ENCODE measurements at regions not wholly inside any gene's neighbourhood (a gene's known extent, or its start where the extent isn't known, plus 50 kb on each side); places are given as distances from the start of the nearest gene placed in this dataset.

DNA sequence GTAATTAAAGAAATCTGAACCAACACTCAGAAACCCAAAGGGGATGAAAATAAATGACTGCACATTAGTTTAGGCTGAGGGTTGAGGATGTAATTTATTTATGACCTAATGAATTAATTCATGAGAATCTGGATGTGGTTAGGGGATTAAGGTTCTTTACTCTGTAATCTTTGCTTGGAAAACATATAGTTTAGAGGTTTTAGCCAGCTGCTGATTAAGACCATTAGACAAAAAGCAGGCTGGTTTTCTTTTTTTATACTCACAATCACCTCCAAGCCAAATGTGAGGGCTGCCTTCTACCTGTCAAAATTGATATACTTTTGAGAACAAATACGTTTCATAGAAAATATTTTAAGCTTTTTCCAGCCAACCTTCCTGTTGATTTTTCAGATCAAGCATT is 2705.8 kb downstream of the PCDH7 start:
- 32 to 56% (median 38%) methylated on average over 1 of the region's 1 CpG for WGBS, 3 donors
- no peak overlapping the region for H3K4me3 ChIP-seq (ENCODE audit: low read depth in 1 of 3, low read length in 3 of 3)
- no peaks in the 10 kb centered on the region for H3K4me1 ChIP-seq (ENCODE audit: control insufficient read depth in 3 of 3, insufficient read depth in 2 of 3, low read depth in 1 of 3, low read length in 2 of 3)
- FAIRE-seq: no peak
- H3K27ac ChIP-seq (ENCODE audit: low read depth in 1 of 3, low read length in 2 of 3): no peak overlapping the region
- H3K27me3 ChIP-seq (ENCODE audit: control insufficient read depth in 3 of 3, insufficient read depth in 3 of 3, low read length in 3 of 3): no peaks in the 10 kb centered on the region
- no peaks in the 10 kb centered on the region for H3K36me3 ChIP-seq (ENCODE audit: control insufficient read depth in 3 of 3, insufficient read depth in 2 of 3, low read depth in 1 of 3, low read length in 3 of 3)
- no peak for DNase-seq
- no peaks in the 10 kb centered on the region for H3K9me3 ChIP-seq (ENCODE audit: control insufficient read depth in 2 of 2, insufficient read depth in 1 of 2, low read depth in 1 of 2, low read length in 1 of 2)

DNA sequence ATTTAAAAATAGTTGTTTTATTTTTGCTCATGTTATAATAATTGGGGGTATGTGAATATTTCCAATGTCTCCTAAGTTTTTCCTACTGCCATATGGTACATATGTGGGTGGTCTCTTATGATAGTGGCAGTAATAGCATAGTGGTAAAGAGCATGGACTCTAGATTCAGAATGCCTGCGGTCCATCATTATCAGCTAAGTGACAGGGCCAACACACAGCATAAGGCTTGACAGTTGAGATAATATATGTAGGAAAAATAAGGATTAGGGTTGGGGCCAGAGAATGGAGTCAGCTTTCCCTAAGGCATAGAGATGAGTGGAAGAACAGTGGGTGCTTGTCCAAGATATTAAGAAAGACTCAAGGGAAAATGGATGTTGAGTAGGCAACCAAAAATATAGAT is 2707.5 kb downstream of the PCDH7 start:
- 83 to 92% (median 84%) methylated on average over 1 of the region's 1 CpG for WGBS, 3 donors
- DNase-seq (no peak), FAIRE-seq (no peak)
- H3K9me3 ChIP-seq (ENCODE audit: control insufficient read depth in 2 of 2, insufficient read depth in 1 of 2, low read depth in 1 of 2, low read length in 1 of 2): no peaks in the 10 kb centered on the region
- H3K27ac ChIP-seq (ENCODE audit: low read depth in 1 of 3, low read length in 2 of 3): no peak overlapping the region
- no peaks in the 10 kb centered on the region for H3K4me1 ChIP-seq (ENCODE audit: control insufficient read depth in 3 of 3, insufficient read depth in 2 of 3, low read depth in 1 of 3, low read length in 2 of 3)
- no peaks in the 10 kb centered on the region for H3K36me3 ChIP-seq (ENCODE audit: control insufficient read depth in 3 of 3, insufficient read depth in 2 of 3, low read depth in 1 of 3, low read length in 3 of 3)
- no peak overlapping the region for H3K4me3 ChIP-seq (ENCODE audit: low read depth in 1 of 3, low read length in 3 of 3)
- H3K27me3 ChIP-seq (ENCODE audit: control insufficient read depth in 3 of 3, insufficient read depth in 3 of 3, low read length in 3 of 3): no peaks in the 10 kb centered on the region

DNA sequence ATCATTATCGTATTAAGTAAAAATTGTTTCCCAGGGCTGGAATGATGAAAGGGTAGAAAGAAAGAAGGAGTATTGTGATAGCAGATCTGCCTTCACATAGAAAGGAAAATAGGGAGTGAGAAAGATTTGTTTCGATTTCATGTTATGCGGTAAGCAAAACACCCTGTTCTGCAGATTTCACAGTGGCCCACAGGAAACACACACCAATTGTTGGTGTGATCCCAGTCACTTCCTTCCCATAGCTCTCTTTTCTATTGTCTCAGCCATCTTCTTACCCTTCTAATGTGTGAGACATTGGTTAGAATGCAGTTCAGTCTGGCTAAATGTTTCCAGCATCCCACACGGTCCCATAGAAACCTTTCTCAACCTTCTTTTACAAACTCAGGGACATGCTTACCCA is 2709.8 kb downstream of the PCDH7 start:
- no peak for FAIRE-seq
- DNase-seq: no peak

GRCh38 chr4:33437406-33437805 is 2717.2 kb downstream of the PCDH7 start:
- DNase-seq (no peak), FAIRE-seq (no peak)
- Histone ChIP-seq H3K9me3 (ENCODE audit: control insufficient read depth in 2 of 2, insufficient read depth in 1 of 2, low read depth in 1 of 2, low read length in 1 of 2) (peaks cover 0 to 1% of the 10 kb centered on the region in 2 donors), H3K27ac (ENCODE audit: low read depth in 1 of 3, low read length in 2 of 3) (no peak overlapping the region), H3K36me3 (ENCODE audit: control insufficient read depth in 3 of 3, insufficient read depth in 2 of 3, low read depth in 1 of 3, low read length in 3 of 3) (no peaks in the 10 kb centered on the region), H3K27me3 (ENCODE audit: control insufficient read depth in 3 of 3, insufficient read depth in 3 of 3, low read length in 3 of 3) (no peaks in the 10 kb centered on the region), H3K4me1 (ENCODE audit: control insufficient read depth in 3 of 3, insufficient read depth in 2 of 3, low read depth in 1 of 3, low read length in 2 of 3) (no peaks in the 10 kb centered on the region), H3K4me3 (ENCODE audit: low read depth in 1 of 3, low read length in 3 of 3) (no peak overlapping the region)
- 72 to 80% (median 79%) methylated on average over 2 of the region's 2 CpGs for WGBS, 3 donors

More for the DNA sequence above, 2709.8 kb downstream of the PCDH7 start:
- Histone ChIP-seq H3K4me1 (ENCODE audit: control insufficient read depth in 3 of 3, insufficient read depth in 2 of 3, low read depth in 1 of 3, low read length in 2 of 3) (no peaks in the 10 kb centered on the region), H3K27ac (ENCODE audit: low read depth in 1 of 3, low read length in 2 of 3) (no peak overlapping the region), H3K9me3 (ENCODE audit: control insufficient read depth in 2 of 2, insufficient read depth in 1 of 2, low read depth in 1 of 2, low read length in 1 of 2) (no peaks in the 10 kb centered on the region), H3K4me3 (ENCODE audit: low read depth in 1 of 3, low read length in 3 of 3) (no peak overlapping the region), H3K27me3 (ENCODE audit: control insufficient read depth in 3 of 3, insufficient read depth in 3 of 3, low read length in 3 of 3) (no peaks in the 10 kb centered on the region), H3K36me3 (ENCODE audit: control insufficient read depth in 3 of 3, insufficient read depth in 2 of 3, low read depth in 1 of 3, low read length in 3 of 3) (no peaks in the 10 kb centered on the region)
- 87 to 94% (median 89%) methylated on average over 4 of the region's 4 CpGs for WGBS, 3 donors

DNA sequence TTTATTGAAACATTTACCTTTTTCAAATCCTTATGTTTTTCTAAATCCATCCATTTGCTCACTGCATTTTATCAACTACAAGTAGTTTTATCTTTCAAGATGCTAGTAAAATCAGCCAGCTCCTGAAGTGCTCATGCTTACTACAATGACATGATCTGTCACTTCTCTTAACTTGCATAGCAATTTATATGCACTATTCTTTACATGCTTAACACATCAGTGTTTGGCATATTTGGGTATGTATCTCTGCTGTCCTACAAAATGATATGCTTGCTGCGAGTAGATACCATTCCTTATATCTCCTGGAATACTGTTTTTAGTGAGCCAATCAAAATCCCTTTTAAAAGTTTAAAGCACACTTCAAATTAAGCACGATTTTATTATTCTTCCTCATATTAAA is 2726.8 kb downstream of the PCDH7 start:
- no peak for DNase-seq
- H3K27ac ChIP-seq (ENCODE audit: low read depth in 1 of 3, low read length in 2 of 3): no peak overlapping the region
- 62 to 80% (median 73%) methylated on average over 2 of the region's 2 CpGs for WGBS, 3 donors
- FAIRE-seq: no peak
- no peaks in the 10 kb centered on the region for H3K9me3 ChIP-seq (ENCODE audit: control insufficient read depth in 2 of 2, insufficient read depth in 1 of 2, low read depth in 1 of 2, low read length in 1 of 2)
- H3K4me1 ChIP-seq (ENCODE audit: control insufficient read depth in 3 of 3, insufficient read depth in 2 of 3, low read depth in 1 of 3, low read length in 2 of 3): no peaks in the 10 kb centered on the region
- no peaks in the 10 kb centered on the region for H3K27me3 ChIP-seq (ENCODE audit: control insufficient read depth in 3 of 3, insufficient read depth in 3 of 3, low read length in 3 of 3)
- no peak overlapping the region for H3K4me3 ChIP-seq (ENCODE audit: low read depth in 1 of 3, low read length in 3 of 3)
- no peaks in the 10 kb centered on the region for H3K36me3 ChIP-seq (ENCODE audit: control insufficient read depth in 3 of 3, insufficient read depth in 2 of 3, low read depth in 1 of 3, low read length in 3 of 3)

GRCh38 chr4:33448948-33449347 is 2728.8 kb downstream of the PCDH7 start:
- H3K4me1 ChIP-seq (ENCODE audit: control insufficient read depth in 3 of 3, insufficient read depth in 2 of 3, low read depth in 1 of 3, low read length in 2 of 3): no peaks in the 10 kb centered on the region
- FAIRE-seq: no peak
- no peak overlapping the region for H3K27ac ChIP-seq (ENCODE audit: low read depth in 1 of 3, low read length in 2 of 3)
- 86 to 89% (median 86%) methylated on average over 3 of the region's 3 CpGs for WGBS, 3 donors
- no peaks in the 10 kb centered on the region for H3K9me3 ChIP-seq (ENCODE audit: control insufficient read depth in 2 of 2, insufficient read depth in 1 of 2, low read depth in 1 of 2, low read length in 1 of 2)
- no peak overlapping the region for H3K4me3 ChIP-seq (ENCODE audit: low read depth in 1 of 3, low read length in 3 of 3)
- H3K36me3 ChIP-seq (ENCODE audit: control insufficient read depth in 3 of 3, insufficient read depth in 2 of 3, low read depth in 1 of 3, low read length in 3 of 3): no peaks in the 10 kb centered on the region
- DNase-seq: no peak
- H3K27me3 ChIP-seq (ENCODE audit: control insufficient read depth in 3 of 3, insufficient read depth in 3 of 3, low read length in 3 of 3): no peaks in the 10 kb centered on the region

- no peak overlapping the region for H3K4me3 ChIP-seq (ENCODE audit: low read depth in 1 of 3, low read length in 3 of 3)
- FAIRE-seq (no peak), DNase-seq (no peak)
- peaks cover 0 to 3% of the 10 kb centered on the region in 2 donors for H3K9me3 ChIP-seq (ENCODE audit: control insufficient read depth in 2 of 2, insufficient read depth in 1 of 2, low read depth in 1 of 2, low read length in 1 of 2)
- no peak overlapping the region for H3K27ac ChIP-seq (ENCODE audit: low read depth in 1 of 3, low read length in 2 of 3)
- no peaks in the 10 kb centered on the region for H3K27me3 ChIP-seq (ENCODE audit: control insufficient read depth in 3 of 3, insufficient read depth in 3 of 3, low read length in 3 of 3)
- no peaks in the 10 kb centered on the region for H3K4me1 ChIP-seq (ENCODE audit: control insufficient read depth in 3 of 3, insufficient read depth in 2 of 3, low read depth in 1 of 3, low read length in 2 of 3)
- no peaks in the 10 kb centered on the region for H3K36me3 ChIP-seq (ENCODE audit: control insufficient read depth in 3 of 3, insufficient read depth in 2 of 3, low read depth in 1 of 3, low read length in 3 of 3)
These were observed 2733.3 kb downstream of the PCDH7 start for GRCh38 chr4:33453436-33453835.

- DNase-seq (no peak), FAIRE-seq (no peak)
- Histone ChIP-seq H3K4me3 (ENCODE audit: low read depth in 1 of 3, low read length in 3 of 3) (no peak overlapping the region), H3K36me3 (ENCODE audit: control insufficient read depth in 3 of 3, insufficient read depth in 2 of 3, low read depth in 1 of 3, low read length in 3 of 3) (no peaks in the 10 kb centered on the region), H3K27me3 (ENCODE audit: control insufficient read depth in 3 of 3, insufficient read depth in 3 of 3, low read length in 3 of 3) (no peaks in the 10 kb centered on the region), H3K4me1 (ENCODE audit: control insufficient read depth in 3 of 3, insufficient read depth in 2 of 3, low read depth in 1 of 3, low read length in 2 of 3) (no peaks in the 10 kb centered on the region), H3K27ac (ENCODE audit: low read depth in 1 of 3, low read length in 2 of 3) (no peak overlapping the region), H3K9me3 (ENCODE audit: control insufficient read depth in 2 of 2, insufficient read depth in 1 of 2, low read depth in 1 of 2, low read length in 1 of 2) (peaks cover 0 to 3% of the 10 kb centered on the region in 2 donors)
- WGBS, 3 donors: 77 to 93% (median 83%) methylated on average over 1 of the region's 1 CpG
These were observed 2733.7 kb downstream of the PCDH7 start for GRCh38 chr4:33453916-33454315.

- H3K9me3 ChIP-seq (ENCODE audit: control insufficient read depth in 2 of 2, insufficient read depth in 1 of 2, low read depth in 1 of 2, low read length in 1 of 2): no peaks in the 10 kb centered on the region
- FAIRE-seq: no peak
- H3K4me3 ChIP-seq (ENCODE audit: low read depth in 1 of 3, low read length in 3 of 3): no peak overlapping the region
- H3K4me1 ChIP-seq (ENCODE audit: control insufficient read depth in 3 of 3, insufficient read depth in 2 of 3, low read depth in 1 of 3, low read length in 2 of 3): no peaks in the 10 kb centered on the region
- no peaks in the 10 kb centered on the region for H3K27me3 ChIP-seq (ENCODE audit: control insufficient read depth in 3 of 3, insufficient read depth in 3 of 3, low read length in 3 of 3)
- no peaks in the 10 kb centered on the region for H3K36me3 ChIP-seq (ENCODE audit: control insufficient read depth in 3 of 3, insufficient read depth in 2 of 3, low read depth in 1 of 3, low read length in 3 of 3)
- no peak overlapping the region for H3K27ac ChIP-seq (ENCODE audit: low read depth in 1 of 3, low read length in 2 of 3)
- DNase-seq: no peak
These were observed 2745.4 kb downstream of the PCDH7 start for GRCh38 chr4:33465565-33465964.

Measured in small intestine (tissue), 7 donors.